IMR-90 (cell line): ENCODE measurements at regions not wholly inside any gene's neighbourhood (a gene's known extent, or its start where the extent isn't known, plus 50 kb on each side); places are given as distances from the start of the nearest gene placed in this dataset.

Experiments used
- ATAC-seq: fragments of 200-7000 bp; cut with Tn5 transposase; 2 replicates; pipeline ENCODE4 v1.9.1; 2020; ENCODE audit warnings: low read depth, mild to moderate bottlenecking, moderate library complexity
- BruUV-seq: library from RNA; stranded (reverse); fragments of 400-500 nt; replicated peaks from 2 replicates; lab custom pipeline; 2021; lab: Mats Ljungman, UMichigan
- CTCF ChIA-PET: fragments of 300-600 bp; formaldehyde crosslinking; extraction: SDS; loops from one replicate; lab custom pipeline; 2021; ENCODE audit warnings: antibody characterized with exemption; lab: Yijun Ruan, JAX
- POLR2A ChIA-PET: fragments of 300-600 bp; sonication (Branson Sonifier 250); formaldehyde crosslinking; loops from one replicate; lab custom pipeline; 2022; ENCODE audit warnings: antibody characterized with exemption; ENCODE audit not compliant: unreplicated experiment; lab: Charles Lee
- DNase-seq: peaks from one replicate; pipeline ENCODE4 v3.0.0; 2013
- H2AFZ ChIP-seq: replicated peaks from 2 replicates; pipeline ENCODE3; 2013; ENCODE audit warnings: low read length, mild to moderate bottlenecking; ENCODE audit not compliant: poor library complexity
- H2AK5ac ChIP-seq: 2 replicates; pipeline ENCODE4 v1.6.1; 2013; ENCODE audit warnings: low read depth, low read length, inconsistent platforms
- H2AK9ac ChIP-seq: replicated peaks from 2 replicates; pipeline ENCODE3; 2013; ENCODE audit warnings: mild to moderate bottlenecking, low read depth, low read length, moderate library complexity; ENCODE audit not compliant: poor library complexity
- H2BK120ac ChIP-seq: 2 replicates; pipeline ENCODE4 v1.6.1; 2013; ENCODE audit warnings: low read depth, low read length, inconsistent platforms
- H2BK15ac ChIP-seq: 3 replicates; pipeline ENCODE4 v1.6.1; 2013; ENCODE audit warnings: low read depth, low read length, inconsistent platforms
- H2BK20ac ChIP-seq: 2 replicates; pipeline ENCODE4 v1.6.1; 2013; ENCODE audit warnings: low read depth, mild to moderate bottlenecking, inconsistent platforms, low read length, moderate library complexity
- H2BK5ac ChIP-seq: 2 replicates; pipeline ENCODE4 v1.6.1; 2013; ENCODE audit warnings: mild to moderate bottlenecking, low read depth, low read length, inconsistent platforms; ENCODE audit not compliant: poor library complexity, severe bottlenecking
- H3K14ac ChIP-seq: replicated peaks from 2 replicates; pipeline ENCODE4 v1.6.1; 2013; ENCODE audit warnings: low read depth, low read length, inconsistent platforms
- H3K18ac ChIP-seq: 2 replicates; pipeline ENCODE4 v1.6.1; 2013; ENCODE audit warnings: low read depth, low read length, control low read depth
- H3K23ac ChIP-seq: 2 replicates; pipeline ENCODE4 v1.6.1; 2013; ENCODE audit warnings: low read depth, low read length, inconsistent platforms
- H3K27ac ChIP-seq: 2 replicates; pipeline ENCODE4 v1.5.1; 2013; ENCODE audit warnings: mild to moderate bottlenecking, control low read depth, low read length; ENCODE audit not compliant: insufficient read depth
- H3K27me3 ChIP-seq: 2 replicates; pipeline ENCODE4 v1.6.1; 2013; ENCODE audit warnings: low read length; ENCODE audit not compliant: control insufficient read depth, insufficient read depth
- H3K36me3 ChIP-seq: 2 replicates; pipeline ENCODE4 v1.6.1; 2013; ENCODE audit warnings: low read length, mixed read lengths; ENCODE audit not compliant: control insufficient read depth, insufficient read depth
- H3K4ac ChIP-seq: 2 replicates; pipeline ENCODE4 v1.6.1; 2013; ENCODE audit warnings: low read depth, low read length, inconsistent platforms
- H3K4me1 ChIP-seq: 2 replicates; pipeline ENCODE4 v1.6.1; 2013; ENCODE audit warnings: low read length, mixed read lengths; ENCODE audit not compliant: control insufficient read depth, insufficient read depth
- H3K4me2 ChIP-seq: 2 replicates; pipeline ENCODE4 v1.6.1; 2013; ENCODE audit warnings: low read depth, mild to moderate bottlenecking, control low read depth, low read length, moderate library complexity
- H3K4me3 ChIP-seq: 2 replicates; pipeline ENCODE4 v1.5.1; 2013; ENCODE audit warnings: low read depth, mild to moderate bottlenecking, control low read depth, low read length, moderate library complexity; ENCODE audit not compliant: insufficient read depth
- H3K56ac ChIP-seq: 2 replicates; pipeline ENCODE4 v1.6.1; 2013; ENCODE audit warnings: low read length, inconsistent platforms; ENCODE audit not compliant: insufficient read depth; ENCODE audit errors: extremely low read depth
- H3K79me1 ChIP-seq, 2 experiments: 2 replicates each; pipeline ENCODE4 v1.6.1; 2013; ENCODE audit warnings: low read length in 2 of 2, inconsistent platforms in 1 of 2, low read depth in 1 of 2
- H3K9ac ChIP-seq: 2 replicates; pipeline ENCODE4 v1.6.1; 2013; ENCODE audit warnings: low read depth, low read length, control low read depth
- H3K9me1 ChIP-seq: 2 replicates; pipeline ENCODE4 v1.6.1; 2013; ENCODE audit warnings: low read length, inconsistent platforms; ENCODE audit not compliant: insufficient read depth
- H3K9me3 ChIP-seq: 2 replicates; pipeline ENCODE4 v1.6.1; 2013; ENCODE audit warnings: low read length; ENCODE audit not compliant: control insufficient read depth, insufficient read depth
- H4K20me1 ChIP-seq: 2 replicates; pipeline ENCODE4 v1.6.1; 2013; ENCODE audit warnings: low read length, inconsistent platforms; ENCODE audit not compliant: insufficient read depth
- H4K5ac ChIP-seq: 2 replicates; pipeline ENCODE4 v1.6.1; 2013; ENCODE audit warnings: mild to moderate bottlenecking, low read depth, low read length, control low read depth
- H4K8ac ChIP-seq, 2 experiments: 2 replicates each; pipeline ENCODE4 v1.6.1; 2013; ENCODE audit warnings: low read depth in 2 of 2, low read length in 2 of 2, control low read depth in 1 of 2, inconsistent platforms in 1 of 2
- H4K91ac ChIP-seq: 2 replicates; pipeline ENCODE4 v1.6.1; 2013; ENCODE audit warnings: low read depth, low read length, inconsistent platforms; ENCODE audit not compliant: insufficient read depth
- BHLHE40 ChIP-seq: fragments of 150-350 bp; IDR thresholded peaks from 2 replicates; pipeline ENCODE4 v1.6.1; 2016; ENCODE audit warnings: mild to moderate bottlenecking, low read depth, low read length
- CEBPB ChIP-seq: IDR thresholded peaks from 2 replicates; pipeline ENCODE4 v1.6.1; 2012; ENCODE audit warnings: low read depth, low read length, improper control_type of control experiment
- CHD1 ChIP-seq: IDR thresholded peaks from 2 replicates; pipeline ENCODE4 v1.6.1; 2012; ENCODE audit warnings: low read depth, low read length, improper control_type of control experiment
- MXI1 ChIP-seq: IDR thresholded peaks from 2 replicates; pipeline ENCODE4 v1.6.1; 2012; ENCODE audit warnings: low read depth, mild to moderate bottlenecking, low read length, moderate library complexity, borderline replicate concordance
- POLR2A ChIP-seq: IDR thresholded peaks from 2 replicates; pipeline ENCODE4 v1.6.1; 2012; ENCODE audit warnings: mild to moderate bottlenecking, low read depth, low read length
- RAD21 ChIP-seq: IDR thresholded peaks from 2 replicates; pipeline ENCODE4 v1.6.1; 2012; ENCODE audit warnings: low read length, improper control_type of control experiment
- RFX5 ChIP-seq: IDR thresholded peaks from 2 replicates; pipeline ENCODE4 v1.8.0; 2012; ENCODE audit warnings: low read depth, mild to moderate bottlenecking, low read length, moderate library complexity
- WGBS, 2 experiments: methylation state at CpG; one replicate each; pipeline versions ENCODE4 v1.1.5 to v1.1.7; 2013; ENCODE audit warnings: missing lambda C conversion rate in 2 of 2; ENCODE audit not compliant: insufficient read length in 1 of 2; ENCODE audit errors: extremely low coverage in 2 of 2; 5-methylcytosine and 5-hydroxymethylcytosine counted together
- dilution Hi-C: fragments of 300-500 bp; cut with HindIII; formaldehyde crosslinking; loops from one replicate; pipeline ENCODE4 v1.14.3; 2018; ENCODE audit warnings: low sequenced_read_pairs; ENCODE audit not compliant: unreplicated experiment
- in situ Hi-C: fragments of 300-500 bp; cut with MboI; formaldehyde crosslinking; loops from 3 replicates; pipeline ENCODE4 v1.14.3; 2019; ENCODE audit warnings: low sequenced_read_pairs, inconsistent platforms, mixed read lengths
- intact Hi-C: fragments of 100-400 bp; cut with micrococcal nuclease; formaldehyde crosslinking; loops from 2 replicates; pipeline ENCODE4 v1.10.0; 2022
- TF ChIP-seq, protein P1 (sequence below): fragments of 150-350 bp; IDR thresholded peaks from 2 replicates; pipeline ENCODE4 v1.6.1; 2016; ENCODE audit warnings: low read depth, mild to moderate bottlenecking, low read length, moderate library complexity, borderline replicate concordance
- TF ChIP-seq, protein P2 (sequence below): conservative IDR thresholded peaks from 2 replicates; pipeline ENCODE4 v1.5.1; 2012; ENCODE audit warnings: mild to moderate bottlenecking, low read depth, low read length, improper control_type of control experiment

DNA sequence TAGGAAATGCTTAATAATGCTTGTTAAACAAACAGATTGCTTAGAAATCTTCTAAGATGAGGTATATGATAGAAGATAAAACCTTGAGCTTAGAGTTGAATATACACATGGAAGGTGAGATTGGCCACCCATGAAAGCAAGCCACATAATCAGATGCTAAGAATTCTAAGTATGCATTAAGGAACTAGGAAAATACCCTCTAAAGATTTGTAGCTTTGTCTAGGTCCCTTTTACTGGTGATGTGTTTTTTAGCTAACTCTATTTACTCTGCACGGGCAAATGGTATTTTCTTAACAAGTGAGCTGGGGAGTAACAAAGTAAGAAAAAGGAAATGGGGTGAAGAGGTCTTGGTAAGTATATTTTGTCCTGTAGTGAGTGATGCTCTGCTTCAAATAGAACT is 310.3 kb downstream of the OXSM start:
- peaks cover 7% of the 10 kb centered on the region; the same call in 1 of the 2 replicates for H3K9me3 ChIP-seq
- H3K27ac ChIP-seq: no peak overlapping the region
- no peak overlapping the region for H2AK5ac ChIP-seq
- no peak overlapping the region for H3K18ac ChIP-seq
- H3K27me3 ChIP-seq: no peaks in the 10 kb centered on the region
- no peak overlapping the region for H4K91ac ChIP-seq
- no peak overlapping the region for H2BK5ac ChIP-seq
- H3K4ac ChIP-seq: no peak overlapping the region
- no peak overlapping the region for H3K4me2 ChIP-seq
- no peak overlapping the region for H2BK15ac ChIP-seq
- no peaks in the 10 kb centered on the region for H3K4me1 ChIP-seq
- in situ Hi-C loops (no loop called here), dilution Hi-C loops (no loop called here), intact Hi-C loops (no loop called here)
- H4K8ac ChIP-seq: no peak overlapping the region
- TF ChIP-seq POLR2A (no peak), CHD1 (no peak), RAD21 (no peak), MXI1 (no peak), RFX5 (no peak), CEBPB (no peak), BHLHE40 (no peak)
- TF ChIP-seq, protein P1, sequence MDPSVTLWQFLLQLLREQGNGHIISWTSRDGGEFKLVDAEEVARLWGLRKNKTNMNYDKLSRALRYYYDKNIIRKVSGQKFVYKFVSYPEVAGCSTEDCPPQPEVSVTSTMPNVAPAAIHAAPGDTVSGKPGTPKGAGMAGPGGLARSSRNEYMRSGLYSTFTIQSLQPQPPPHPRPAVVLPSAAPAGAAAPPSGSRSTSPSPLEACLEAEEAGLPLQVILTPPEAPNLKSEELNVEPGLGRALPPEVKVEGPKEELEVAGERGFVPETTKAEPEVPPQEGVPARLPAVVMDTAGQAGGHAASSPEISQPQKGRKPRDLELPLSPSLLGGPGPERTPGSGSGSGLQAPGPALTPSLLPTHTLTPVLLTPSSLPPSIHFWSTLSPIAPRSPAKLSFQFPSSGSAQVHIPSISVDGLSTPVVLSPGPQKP: no peak
- TF ChIP-seq, protein P2, sequence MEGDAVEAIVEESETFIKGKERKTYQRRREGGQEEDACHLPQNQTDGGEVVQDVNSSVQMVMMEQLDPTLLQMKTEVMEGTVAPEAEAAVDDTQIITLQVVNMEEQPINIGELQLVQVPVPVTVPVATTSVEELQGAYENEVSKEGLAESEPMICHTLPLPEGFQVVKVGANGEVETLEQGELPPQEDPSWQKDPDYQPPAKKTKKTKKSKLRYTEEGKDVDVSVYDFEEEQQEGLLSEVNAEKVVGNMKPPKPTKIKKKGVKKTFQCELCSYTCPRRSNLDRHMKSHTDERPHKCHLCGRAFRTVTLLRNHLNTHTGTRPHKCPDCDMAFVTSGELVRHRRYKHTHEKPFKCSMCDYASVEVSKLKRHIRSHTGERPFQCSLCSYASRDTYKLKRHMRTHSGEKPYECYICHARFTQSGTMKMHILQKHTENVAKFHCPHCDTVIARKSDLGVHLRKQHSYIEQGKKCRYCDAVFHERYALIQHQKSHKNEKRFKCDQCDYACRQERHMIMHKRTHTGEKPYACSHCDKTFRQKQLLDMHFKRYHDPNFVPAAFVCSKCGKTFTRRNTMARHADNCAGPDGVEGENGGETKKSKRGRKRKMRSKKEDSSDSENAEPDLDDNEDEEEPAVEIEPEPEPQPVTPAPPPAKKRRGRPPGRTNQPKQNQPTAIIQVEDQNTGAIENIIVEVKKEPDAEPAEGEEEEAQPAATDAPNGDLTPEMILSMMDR: no peak
- H2AFZ ChIP-seq: no peak overlapping the region
- no peaks in the 10 kb centered on the region for H3K9me1 ChIP-seq
- BruUV-seq: no TSS peak
- no peak overlapping the region for H3K14ac ChIP-seq
- no peak overlapping the region for H2AK9ac ChIP-seq
- H3K23ac ChIP-seq: no peak overlapping the region
- DNase-seq (no peak), ATAC-seq (no peak)
- ChIA-PET POLR2A (no interaction called here), CTCF (no interaction called here)
- H3K9ac ChIP-seq: no peak overlapping the region
- no peak overlapping the region for H3K4me3 ChIP-seq
- H2BK20ac ChIP-seq: no peak overlapping the region
- H3K56ac ChIP-seq: no peak overlapping the region
- no peak overlapping the region for H4K5ac ChIP-seq
- H4K20me1 ChIP-seq: no peaks in the 10 kb centered on the region
- H2BK120ac ChIP-seq: no peak overlapping the region
- no peaks in the 10 kb centered on the region for H3K79me1 ChIP-seq
- no peaks in the 10 kb centered on the region for H3K36me3 ChIP-seq
- no CpG with 5 or more reads among the region's 1 CpG for WGBS, 2 experiments
